Calu3 (cell line): ENCODE measurements at regions not wholly inside any gene's neighbourhood (a gene's known extent, or its start where the extent isn't known, plus 50 kb on each side); places are given as distances from the start of the nearest gene placed in this dataset.

Source experiments
- BruUV-seq: library from RNA; stranded (reverse); fragments of 400-500 nt; replicated peaks from 2 replicates; lab custom pipeline; 2021; lab: Mats Ljungman, UMichigan
- CTCF ChIA-PET: fragments of 300-600 bp; sonication (Branson Sonifier 250); formaldehyde crosslinking; loops from one replicate; lab custom pipeline; 2022; ENCODE audit warnings: antibody characterized with exemption; lab: Charles Lee
- DNase-seq: peaks from one replicate; pipeline ENCODE4 v3.0.0; 2022
- H3K27ac Mint-ChIP-seq: one replicate; pipeline ENCODE4 v1.8.0; 2022; ENCODE audit warnings: mixed read lengths; ENCODE audit not compliant: unreplicated experiment
- H3K27me3 Mint-ChIP-seq: one replicate; pipeline ENCODE4 v1.8.0; 2022; ENCODE audit warnings: mixed read lengths; ENCODE audit not compliant: unreplicated experiment
- H3K36me3 Mint-ChIP-seq: one replicate; pipeline ENCODE4 v1.8.0; 2022; ENCODE audit warnings: mild to moderate bottlenecking, moderate library complexity, mixed read lengths; ENCODE audit not compliant: insufficient read depth, unreplicated experiment
- H3K4me1 Mint-ChIP-seq: one replicate; pipeline ENCODE4 v1.8.0; 2022; ENCODE audit warnings: mild to moderate bottlenecking, low read depth, mixed read lengths; ENCODE audit not compliant: unreplicated experiment
- H3K4me3 Mint-ChIP-seq: one replicate; pipeline ENCODE4 v1.8.0; 2022; ENCODE audit warnings: mild to moderate bottlenecking, low read depth, moderate library complexity, mixed read lengths; ENCODE audit not compliant: unreplicated experiment
- H3K9me3 Mint-ChIP-seq: one replicate; pipeline ENCODE4 v1.8.0; 2022; ENCODE audit warnings: low read depth, mixed read lengths; ENCODE audit not compliant: unreplicated experiment
- CTCF ChIP-seq: fragments of 200-600 bp; IDR thresholded peaks from one replicate; pipeline ENCODE4 v1.8.0; 2022; ENCODE audit warnings: antibody characterized with exemption; ENCODE audit not compliant: unreplicated experiment
- intact Hi-C: fragments of 100-400 bp; cut with micrococcal nuclease; formaldehyde crosslinking; loops from one replicate; pipeline ENCODE4 v1.10.0; 2022; ENCODE audit not compliant: unreplicated experiment

DNA sequence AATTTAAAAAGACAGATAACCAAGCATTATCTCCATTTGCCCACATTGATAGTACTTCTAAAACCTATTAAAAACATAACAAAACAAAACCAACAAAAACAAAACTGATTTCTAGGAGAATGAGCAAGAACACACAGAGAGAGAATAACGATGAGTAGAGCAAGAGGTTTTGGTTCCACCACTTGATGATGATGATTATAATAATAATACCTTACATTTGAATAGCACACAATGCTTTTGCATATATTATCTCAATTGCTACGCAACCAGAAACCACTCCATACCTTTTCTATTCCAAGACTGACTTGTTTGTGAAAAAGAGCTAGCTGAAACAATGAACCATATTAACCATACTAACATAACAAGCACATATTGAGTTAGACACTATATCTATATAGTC, 1090.9 kb downstream of the SH3BGRL start:
- no peaks in the 10 kb centered on the region for H3K27me3 Mint-ChIP-seq
- DNase-seq = no peak
- no peak for TF ChIP-seq CTCF
- H3K36me3 Mint-ChIP-seq = no peaks in the 10 kb centered on the region
- CTCF ChIA-PET = no interaction called here
- no peak overlapping the region for H3K27ac Mint-ChIP-seq
- H3K4me1 Mint-ChIP-seq = no peaks in the 10 kb centered on the region
- H3K9me3 Mint-ChIP-seq = no peaks in the 10 kb centered on the region
- intact Hi-C loops = no loop called here
- no TSS peak for BruUV-seq
- H3K4me3 Mint-ChIP-seq = no peak overlapping the region

- no peak for TF ChIP-seq CTCF
- peaks cover 11% of the 10 kb centered on the region for H3K4me1 Mint-ChIP-seq
- H3K27ac Mint-ChIP-seq = no peak overlapping the region
- CTCF ChIA-PET = no interaction called here
- intact Hi-C loops = loop anchor here (5.0 kb wide), 1 partner anchor 98 kb away; no protein-coding TSS in a partner anchor
- BruUV-seq = no TSS peak
- H3K4me3 Mint-ChIP-seq = no peak overlapping the region
- no peak for DNase-seq
- H3K36me3 Mint-ChIP-seq = no peaks in the 10 kb centered on the region
- H3K9me3 Mint-ChIP-seq = peaks cover 3% of the 10 kb centered on the region
- H3K27me3 Mint-ChIP-seq = no peaks in the 10 kb centered on the region
Observed at GRCh38 chrX:82320569-82320968, 1118.7 kb downstream of the SH3BGRL start.

GRCh38 chrX:82333575-82333974, 1131.7 kb downstream of the SH3BGRL start:
- peaks cover 19% of the 10 kb centered on the region for H3K4me1 Mint-ChIP-seq
- TF ChIP-seq CTCF = no peak
- no peak for DNase-seq
- peak overlapping the region; percentile 18 for H3K27ac Mint-ChIP-seq
- no peaks in the 10 kb centered on the region for H3K36me3 Mint-ChIP-seq
- H3K27me3 Mint-ChIP-seq = no peaks in the 10 kb centered on the region
- H3K4me3 Mint-ChIP-seq = no peak overlapping the region
- peaks cover 3% of the 10 kb centered on the region for H3K9me3 Mint-ChIP-seq
- BruUV-seq = no TSS peak
- CTCF ChIA-PET = no interaction called here
- intact Hi-C loops = no loop called here

GRCh38 chrX:82335772-82336171, 1133.9 kb downstream of the SH3BGRL start:
- H3K36me3 Mint-ChIP-seq = no peaks in the 10 kb centered on the region
- CTCF ChIA-PET = no interaction called here
- H3K4me3 Mint-ChIP-seq = no peak overlapping the region
- H3K27ac Mint-ChIP-seq = no peak overlapping the region
- DNase-seq = peak; percentile 15
- H3K4me1 Mint-ChIP-seq = peaks cover 19% of the 10 kb centered on the region
- intact Hi-C loops = no loop called here
- no peaks in the 10 kb centered on the region for H3K9me3 Mint-ChIP-seq
- TF ChIP-seq CTCF = no peak
- no peaks in the 10 kb centered on the region for H3K27me3 Mint-ChIP-seq
- BruUV-seq = no TSS peak

DNA sequence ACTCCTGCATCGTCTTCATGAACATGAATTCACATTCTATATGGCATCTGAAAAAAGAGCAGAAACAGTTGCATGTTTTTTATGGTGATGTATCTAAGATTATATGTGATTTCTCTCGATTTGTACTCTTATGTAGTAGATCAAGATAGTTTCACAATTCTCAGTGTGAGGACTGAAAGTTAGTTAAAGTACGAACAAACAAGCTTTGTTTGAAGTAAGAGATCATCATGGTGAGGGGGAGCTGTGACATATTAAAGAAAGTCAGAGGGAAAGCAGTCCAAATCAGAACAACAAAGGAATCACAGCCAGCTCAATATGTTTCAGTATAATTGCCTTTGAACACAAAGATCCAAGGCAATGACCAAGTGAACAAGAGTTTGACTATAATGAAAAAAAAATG, 1140.6 kb downstream of the SH3BGRL start:
- no TSS peak for BruUV-seq
- DNase-seq = no peak
- Mint-ChIP-seq H3K27ac (no peak overlapping the region), H3K4me1 (no peaks in the 10 kb centered on the region), H3K4me3 (no peak overlapping the region), H3K36me3 (no peaks in the 10 kb centered on the region), H3K27me3 (no peaks in the 10 kb centered on the region), H3K9me3 (peaks cover 7% of the 10 kb centered on the region)
- TF ChIP-seq CTCF = no peak
- intact Hi-C loops = no loop called here
- CTCF ChIA-PET = no interaction called here
